ENCODE measurements at regions not wholly inside any gene's neighbourhood (a gene's known extent, or its start where the extent isn't known, plus 50 kb on each side); places are given as distances from the start of the nearest gene placed in this dataset.

GRCh38 chr10:31739146-31739545 lies 189.5 kb downstream of the ARHGAP12 start:
- no peak for TF ChIP-seq CTCF (IDR thresholded peaks at IDR 0.05; ENCODE audit: low read depth, low read length, poor library complexity, severe bottlenecking)
- no peak for TF ChIP-seq EZH2phosphoT487 (IDR thresholded peaks at IDR 0.05; ENCODE audit: borderline replicate concordance, low read length)
